HUES48 (cell line): ENCODE measurements at regions not wholly inside any gene's neighbourhood (a gene's known extent, or its start where the extent isn't known, plus 50 kb on each side); places are given as distances from the start of the nearest gene placed in this dataset.

Source experiments
- H3K27ac ChIP-seq: one replicate; pipeline ENCODE4 v1.7.0; 2013; ENCODE audit warnings: low read depth, low read length, inconsistent platforms
- H3K27me3 ChIP-seq: 2 replicates; pipeline ENCODE4 v1.6.1; 2013; ENCODE audit warnings: mild to moderate bottlenecking, low read length; ENCODE audit not compliant: control insufficient read depth, insufficient read depth
- H3K36me3 ChIP-seq: 2 replicates; pipeline ENCODE4 v1.6.1; 2013; ENCODE audit warnings: low read length; ENCODE audit not compliant: control insufficient read depth, insufficient read depth
- H3K4me1 ChIP-seq: 2 replicates; pipeline ENCODE4 v1.6.1; 2013; ENCODE audit warnings: mild to moderate bottlenecking, low read length; ENCODE audit not compliant: control insufficient read depth, insufficient read depth
- H3K4me3 ChIP-seq: 2 replicates; pipeline ENCODE4 v1.5.1; 2013; ENCODE audit warnings: mild to moderate bottlenecking, low read depth, low read length
- H3K9ac ChIP-seq: 2 replicates; pipeline ENCODE4 v1.6.1; 2013; ENCODE audit warnings: mild to moderate bottlenecking, low read depth, low read length, moderate library complexity
- H3K9me3 ChIP-seq: 2 replicates; pipeline ENCODE4 v1.6.1; 2013; ENCODE audit warnings: low read length; ENCODE audit not compliant: control insufficient read depth, insufficient read depth

DNA sequence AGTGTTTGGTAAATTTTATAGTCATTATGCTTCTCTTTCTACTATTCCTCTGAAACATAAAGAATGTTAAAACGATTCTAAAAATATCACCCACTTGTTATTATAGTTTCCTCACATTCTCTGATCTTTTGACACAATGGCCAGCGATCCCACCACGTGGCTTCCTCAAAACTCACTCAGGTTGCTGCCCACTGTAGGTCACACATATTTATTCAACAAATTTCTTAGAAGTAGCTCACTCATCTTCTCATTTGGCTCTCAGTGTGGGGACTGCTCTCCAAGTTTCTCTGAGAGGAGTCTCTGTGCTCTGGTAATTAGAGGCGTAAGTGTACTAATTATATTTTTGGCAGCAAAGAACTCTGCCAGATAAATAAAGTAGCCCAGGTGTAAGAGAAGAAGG lies 465.4 kb downstream of the CDH11 start:
- Histone ChIP-seq H3K9me3 (no peaks in the 10 kb centered on the region), H3K36me3 (no peaks in the 10 kb centered on the region), H3K27me3 (no peaks in the 10 kb centered on the region), H3K27ac (no peak overlapping the region), H3K4me1 (peaks cover 7% of the 10 kb centered on the region; the same call in 1 of the 2 replicates), H3K9ac (no peak overlapping the region), H3K4me3 (no peak overlapping the region)

DNA sequence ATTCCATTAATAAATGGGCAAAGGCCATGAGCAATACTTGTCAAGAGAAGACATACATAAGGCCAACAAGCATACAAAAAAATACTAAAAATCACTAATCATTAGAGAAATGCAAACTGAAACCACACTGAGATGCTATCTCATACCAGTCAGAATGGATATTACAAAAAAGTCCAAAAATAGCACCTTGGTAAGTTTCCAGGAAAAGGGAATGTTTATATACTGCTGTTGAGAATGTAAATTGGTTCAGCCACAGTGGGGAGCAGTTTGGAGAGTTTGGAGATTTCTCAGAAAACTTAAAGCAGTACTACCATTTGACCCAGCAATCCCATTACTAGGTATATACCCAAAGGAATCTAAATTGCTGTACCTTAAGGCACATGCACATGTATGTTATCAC lies 467.7 kb downstream of the CDH11 start:
- Histone ChIP-seq H3K27ac (no peak overlapping the region), H3K9me3 (peaks cover 13% of the 10 kb centered on the region; the same call in 1 of the 2 replicates), H3K9ac (no peak overlapping the region), H3K27me3 (no peaks in the 10 kb centered on the region), H3K4me1 (peaks cover 7% of the 10 kb centered on the region; the same call in 1 of the 2 replicates), H3K4me3 (no peak overlapping the region), H3K36me3 (no peaks in the 10 kb centered on the region)

DNA sequence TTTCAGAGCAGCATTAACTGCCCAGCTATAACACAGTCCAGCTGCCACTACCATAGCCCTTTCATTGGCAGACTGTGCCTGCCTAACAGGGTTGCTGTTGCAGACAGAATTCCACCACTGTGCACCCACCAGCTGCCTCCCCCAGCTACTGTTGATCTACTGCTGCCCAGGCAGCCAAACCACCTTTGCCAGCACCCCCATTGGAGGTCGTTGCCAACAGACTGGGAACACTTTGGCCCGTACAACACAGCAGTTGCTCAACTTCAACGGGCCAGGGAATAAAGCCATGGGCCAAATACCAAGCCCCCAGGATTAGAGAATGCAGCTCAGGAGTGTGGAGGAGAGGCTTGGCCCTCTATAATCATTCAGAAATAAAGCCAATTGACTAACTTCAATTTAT lies 473.6 kb downstream of the CDH11 start:
- Histone ChIP-seq H3K9me3 (peaks cover 13% of the 10 kb centered on the region; the same call in 1 of the 2 replicates), H3K4me1 (peaks cover 7% of the 10 kb centered on the region; the same call in 1 of the 2 replicates), H3K4me3 (no peak overlapping the region), H3K27me3 (no peaks in the 10 kb centered on the region), H3K27ac (no peak overlapping the region), H3K36me3 (no peaks in the 10 kb centered on the region), H3K9ac (no peak overlapping the region)

DNA sequence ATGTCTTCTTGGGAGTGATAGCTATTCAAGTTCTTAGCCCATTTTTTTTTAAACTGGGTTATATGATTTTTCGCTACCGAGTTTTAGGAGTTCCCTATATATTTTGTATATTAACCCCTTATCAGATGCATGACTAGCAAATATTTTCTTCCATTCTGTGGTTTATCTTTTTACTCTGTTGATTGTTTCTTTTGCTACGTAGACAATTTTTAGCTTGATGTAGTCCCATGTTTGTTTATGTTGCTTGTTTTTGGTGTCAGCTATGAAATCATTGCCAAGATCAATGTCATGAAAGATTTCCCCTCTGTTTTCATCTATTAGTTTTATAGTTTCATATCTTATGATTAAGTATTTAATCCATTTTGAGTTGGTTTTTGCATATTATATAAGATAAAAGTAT lies 480.5 kb downstream of the CDH11 start:
- Histone ChIP-seq H3K36me3 (no peaks in the 10 kb centered on the region), H3K27me3 (no peaks in the 10 kb centered on the region), H3K9me3 (no peaks in the 10 kb centered on the region), H3K4me1 (no peaks in the 10 kb centered on the region), H3K9ac (no peak overlapping the region), H3K27ac (no peak overlapping the region), H3K4me3 (no peak overlapping the region)

DNA sequence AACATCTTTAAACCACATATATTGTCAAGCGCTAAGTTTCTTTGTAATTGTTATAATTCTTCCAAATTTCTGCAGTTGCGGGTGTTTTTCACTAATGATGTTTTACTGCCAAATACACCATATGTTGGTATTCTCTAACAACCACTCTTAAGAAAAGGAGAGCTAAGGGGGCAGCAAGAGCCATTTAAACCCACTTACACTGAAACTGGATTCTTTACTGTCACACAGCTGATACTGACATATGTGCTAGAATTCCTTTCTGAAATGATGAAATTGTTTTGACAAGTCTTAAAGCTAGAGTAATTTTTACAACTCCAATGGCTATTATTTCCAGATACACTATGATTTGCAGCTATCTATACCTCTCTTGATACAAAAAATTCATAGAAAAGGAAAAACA lies 483.1 kb downstream of the CDH11 start:
- Histone ChIP-seq H3K27ac (no peak overlapping the region), H3K27me3 (no peaks in the 10 kb centered on the region), H3K4me1 (no peaks in the 10 kb centered on the region), H3K9me3 (no peaks in the 10 kb centered on the region), H3K9ac (no peak overlapping the region), H3K4me3 (no peak overlapping the region), H3K36me3 (no peaks in the 10 kb centered on the region)

GRCh38 chr16:64629622-64630021 lies 492.2 kb downstream of the CDH11 start:
- Histone ChIP-seq H3K4me3 (no peak overlapping the region), H3K9ac (no peak overlapping the region), H3K27ac (no peak overlapping the region), H3K9me3 (no peaks in the 10 kb centered on the region), H3K27me3 (no peaks in the 10 kb centered on the region), H3K36me3 (no peaks in the 10 kb centered on the region), H3K4me1 (no peaks in the 10 kb centered on the region)

GRCh38 chr16:64627781-64628180 lies 494.1 kb downstream of the CDH11 start:
- H3K27ac ChIP-seq, result no peak overlapping the region
- H3K27me3 ChIP-seq, result no peaks in the 10 kb centered on the region
- no peaks in the 10 kb centered on the region for H3K36me3 ChIP-seq
- no peaks in the 10 kb centered on the region for H3K9me3 ChIP-seq
- H3K4me3 ChIP-seq, result no peak overlapping the region
- no peaks in the 10 kb centered on the region for H3K4me1 ChIP-seq
- no peak overlapping the region for H3K9ac ChIP-seq

GRCh38 chr16:64627288-64627687 lies 494.6 kb downstream of the CDH11 start:
- no peaks in the 10 kb centered on the region for H3K36me3 ChIP-seq
- H3K27ac ChIP-seq, result no peak overlapping the region
- H3K4me1 ChIP-seq, result no peaks in the 10 kb centered on the region
- H3K27me3 ChIP-seq, result no peaks in the 10 kb centered on the region
- no peak overlapping the region for H3K4me3 ChIP-seq
- H3K9ac ChIP-seq, result no peak overlapping the region
- H3K9me3 ChIP-seq, result no peaks in the 10 kb centered on the region

- Histone ChIP-seq H3K27ac (no peak overlapping the region), H3K4me3 (no peak overlapping the region), H3K9me3 (no peaks in the 10 kb centered on the region), H3K4me1 (no peaks in the 10 kb centered on the region), H3K36me3 (no peaks in the 10 kb centered on the region), H3K27me3 (no peaks in the 10 kb centered on the region), H3K9ac (no peak overlapping the region)
Measured at GRCh38 chr16:64626776-64627175, 495.1 kb downstream of the CDH11 start.

- Histone ChIP-seq H3K9me3 (no peaks in the 10 kb centered on the region), H3K9ac (no peak overlapping the region), H3K27ac (no peak overlapping the region), H3K27me3 (no peaks in the 10 kb centered on the region), H3K4me3 (no peak overlapping the region), H3K4me1 (no peaks in the 10 kb centered on the region), H3K36me3 (no peaks in the 10 kb centered on the region)
Measured at GRCh38 chr16:64621616-64622015, 500.2 kb downstream of the CDH11 start.

GRCh38 chr16:64617836-64618476 lies 503.9 kb downstream of the CDH11 start:
- Histone ChIP-seq H3K4me1 (peaks cover 17% of the 10 kb centered on the region; the same call in 1 of the 2 replicates), H3K27ac (no peak overlapping the region), H3K36me3 (no peaks in the 10 kb centered on the region), H3K27me3 (no peaks in the 10 kb centered on the region), H3K4me3 (no peak overlapping the region), H3K9me3 (no peaks in the 10 kb centered on the region), H3K9ac (no peak overlapping the region)
